ENCODE measurements at regions not wholly inside any gene's neighbourhood (a gene's known extent, or its start where the extent isn't known, plus 50 kb on each side); places are given as distances from the start of the nearest gene placed in this dataset.

DNA sequence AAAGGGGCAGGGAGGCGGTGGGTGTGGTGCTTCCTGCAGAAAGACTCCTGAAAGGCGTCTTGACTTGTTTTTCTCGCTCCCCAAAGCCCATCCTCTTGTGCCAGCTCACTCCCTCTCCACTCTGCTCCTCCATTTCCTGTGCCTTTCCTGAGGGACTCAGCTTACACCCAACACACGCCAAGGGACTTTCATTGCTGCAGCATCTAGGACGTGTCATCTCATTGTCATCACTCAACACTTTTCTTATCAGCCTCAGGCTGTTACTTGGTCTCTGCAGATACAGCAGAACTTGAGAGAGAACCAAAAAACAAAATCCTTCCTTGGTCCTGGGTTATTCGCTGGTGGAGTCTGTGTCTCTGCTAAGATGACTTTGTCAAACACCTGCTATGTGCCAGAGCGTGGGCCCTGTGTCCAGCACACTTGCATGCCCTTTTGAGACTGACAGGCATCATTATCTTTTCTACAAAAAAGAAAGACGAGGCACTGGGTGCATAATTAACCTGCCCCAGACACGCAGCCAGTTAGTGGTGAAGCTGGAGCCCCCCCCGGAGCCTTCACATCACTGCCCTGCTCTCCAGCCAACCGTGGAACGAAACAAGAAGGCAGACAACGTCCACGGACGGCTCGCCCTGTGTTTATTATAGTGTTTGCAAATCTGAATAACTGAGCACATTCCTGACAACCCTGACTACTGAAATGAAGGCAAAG, 261.7 kb upstream of the HDAC4 start:
- Histone ChIP-seq H3K27ac (ENCODE audit: low read depth, low read length) (no peak overlapping the region), H3K36me3 (ENCODE audit: control insufficient read depth, insufficient read depth, low read length) (no peaks in the 10 kb centered on the region), H3K9me3 (ENCODE audit: control insufficient read depth, insufficient read depth, low read length) (no peaks in the 10 kb centered on the region), H3K4me1 (ENCODE audit: control insufficient read depth, insufficient read depth, low read length) (peaks cover 17% of the 10 kb centered on the region), H3K27me3 (ENCODE audit: control insufficient read depth, insufficient read depth, low read length) (no peaks in the 10 kb centered on the region), H3K4me3 (ENCODE audit: low read depth, low read length) (no peak overlapping the region)
- DNase-seq (ENCODE audit: low read depth in 4 of 6, low spot score in 6 of 6): no peak
- 71% methylated on average over 7 of the region's 16 CpGs for WGBS (ENCODE audit: insufficient coverage)

DNA sequence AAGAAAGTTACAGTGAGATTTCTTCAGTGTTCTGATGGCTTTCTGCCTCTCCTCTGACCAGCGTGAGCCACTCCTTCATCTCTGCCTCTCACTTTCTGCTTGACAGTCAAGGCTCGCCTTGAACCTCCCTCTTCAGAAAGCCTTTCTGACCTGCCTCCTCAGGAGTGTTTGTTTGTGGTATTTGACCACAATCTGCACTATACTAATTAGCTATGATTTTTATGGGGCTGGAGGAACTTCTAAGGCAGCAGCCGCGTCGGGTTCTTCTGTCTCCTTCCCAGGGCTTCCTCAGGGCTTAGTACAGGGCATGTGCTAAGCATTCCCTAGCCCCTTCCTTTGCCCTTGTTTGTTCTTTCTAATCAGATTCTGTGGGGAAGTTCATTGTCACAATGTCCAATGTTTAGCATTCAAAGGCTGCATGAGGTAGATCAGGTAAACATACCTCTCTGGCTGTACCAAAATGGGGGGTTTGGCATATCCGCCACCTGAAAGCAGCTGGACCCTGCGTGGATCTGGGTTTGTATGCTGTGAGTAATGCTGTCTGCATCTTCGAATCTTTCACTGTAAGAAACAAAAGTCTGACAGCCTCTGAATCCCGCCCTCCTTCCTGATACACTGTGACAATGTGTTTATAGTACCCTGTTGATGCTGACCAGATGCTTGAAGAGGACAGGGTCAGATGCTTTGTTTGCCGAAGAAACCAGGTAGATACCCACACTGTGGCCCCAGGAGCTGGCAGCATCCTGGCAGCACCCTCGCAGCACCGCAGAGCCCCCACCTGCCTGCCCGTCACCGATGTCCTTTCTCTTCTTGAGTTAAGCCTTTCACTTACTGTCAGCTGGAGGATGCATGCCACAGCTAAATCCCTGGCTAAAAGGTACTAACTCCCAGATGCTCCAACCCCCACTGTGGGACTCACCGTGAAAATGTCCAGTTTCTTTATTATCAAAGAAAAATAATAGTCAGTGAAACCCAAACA, 260.8 kb upstream of the HDAC4 start:
- 84% methylated on average over 7 of the region's 15 CpGs for WGBS (ENCODE audit: insufficient coverage)
- H3K9me3 ChIP-seq (ENCODE audit: control insufficient read depth, insufficient read depth, low read length): no peaks in the 10 kb centered on the region
- peaks cover 11% of the 10 kb centered on the region for H3K4me1 ChIP-seq (ENCODE audit: control insufficient read depth, insufficient read depth, low read length)
- no peaks in the 10 kb centered on the region for H3K36me3 ChIP-seq (ENCODE audit: control insufficient read depth, insufficient read depth, low read length)
- no peak for DNase-seq (ENCODE audit: low read depth in 4 of 6, low spot score in 6 of 6)
- H3K27ac ChIP-seq (ENCODE audit: low read depth, low read length): no peak overlapping the region
- H3K27me3 ChIP-seq (ENCODE audit: control insufficient read depth, insufficient read depth, low read length): no peaks in the 10 kb centered on the region
- no peak overlapping the region for H3K4me3 ChIP-seq (ENCODE audit: low read depth, low read length)

DNA sequence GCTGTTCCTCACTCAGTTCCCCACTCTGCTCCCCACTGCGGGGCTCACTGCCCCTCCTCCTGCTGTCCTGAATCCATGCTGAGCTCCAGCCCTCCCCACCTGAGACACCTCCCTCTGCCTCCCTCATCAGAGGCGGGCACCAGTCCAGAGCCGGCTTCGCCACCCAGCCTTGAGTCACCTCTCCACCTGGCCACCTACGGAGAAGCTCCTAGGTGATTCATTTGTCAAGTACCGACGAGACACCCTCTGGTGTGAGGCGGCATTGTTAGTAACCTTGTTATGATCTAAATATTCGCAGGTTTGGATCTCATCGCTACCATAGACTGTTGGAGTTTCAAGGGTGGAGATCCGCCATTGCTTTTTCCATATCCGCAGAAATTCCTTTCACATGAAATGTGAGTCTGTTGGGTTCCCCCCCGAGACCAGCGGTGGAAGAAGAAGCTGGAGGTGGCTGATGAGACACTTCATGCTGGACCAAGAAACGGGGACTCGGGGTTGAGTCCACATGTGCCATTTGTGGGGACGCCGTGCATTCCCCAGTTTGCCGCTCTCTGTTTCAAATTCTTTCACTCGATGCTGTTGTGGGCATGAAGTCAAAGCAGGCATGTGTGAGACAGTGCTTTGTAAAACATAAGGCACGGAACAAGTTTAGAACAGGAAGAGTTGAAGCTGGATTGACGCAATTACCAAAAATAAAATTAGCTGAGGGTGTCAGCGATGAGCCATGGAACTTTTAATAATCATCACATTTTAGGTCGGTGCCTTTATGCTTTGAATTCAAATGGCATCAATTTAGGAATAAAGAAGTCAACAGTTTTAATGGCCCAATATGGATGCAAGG, 259.8 kb upstream of the HDAC4 start:
- H3K27me3 ChIP-seq (ENCODE audit: control insufficient read depth, insufficient read depth, low read length): no peaks in the 10 kb centered on the region
- 94% methylated on average over 17 of the region's 24 CpGs for WGBS (ENCODE audit: insufficient coverage)
- H3K4me3 ChIP-seq (ENCODE audit: low read depth, low read length): no peak overlapping the region
- H3K27ac ChIP-seq (ENCODE audit: low read depth, low read length): no peak overlapping the region
- H3K36me3 ChIP-seq (ENCODE audit: control insufficient read depth, insufficient read depth, low read length): no peaks in the 10 kb centered on the region
- DNase-seq (ENCODE audit: low read depth in 4 of 6, low spot score in 6 of 6): peak in 1 of 6 donors; percentile 63
- H3K9me3 ChIP-seq (ENCODE audit: control insufficient read depth, insufficient read depth, low read length): no peaks in the 10 kb centered on the region
- peaks cover 5% of the 10 kb centered on the region for H3K4me1 ChIP-seq (ENCODE audit: control insufficient read depth, insufficient read depth, low read length)

DNA sequence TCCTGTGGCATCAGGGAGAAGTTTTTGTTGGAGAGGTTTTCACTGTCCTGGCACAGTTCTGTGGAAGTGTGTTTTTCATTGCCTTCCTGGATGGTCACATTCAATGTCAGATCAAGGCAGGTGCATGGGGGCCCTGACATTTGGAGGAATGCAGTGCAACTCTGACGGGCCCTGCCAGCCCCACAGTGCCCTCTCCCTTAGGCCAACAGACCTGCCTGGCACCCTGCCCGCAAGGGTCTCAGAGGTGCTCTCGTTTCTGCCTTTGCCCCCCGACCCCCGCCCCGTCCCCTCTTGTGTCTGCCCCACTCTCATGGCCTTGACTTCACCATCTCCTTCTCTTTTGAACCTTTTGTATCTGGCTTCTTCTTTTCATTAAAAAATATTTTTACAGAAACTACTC, 257.2 kb upstream of the HDAC4 start:
- DNase-seq (ENCODE audit: low read depth in 4 of 6, low spot score in 6 of 6): no peak

DNA sequence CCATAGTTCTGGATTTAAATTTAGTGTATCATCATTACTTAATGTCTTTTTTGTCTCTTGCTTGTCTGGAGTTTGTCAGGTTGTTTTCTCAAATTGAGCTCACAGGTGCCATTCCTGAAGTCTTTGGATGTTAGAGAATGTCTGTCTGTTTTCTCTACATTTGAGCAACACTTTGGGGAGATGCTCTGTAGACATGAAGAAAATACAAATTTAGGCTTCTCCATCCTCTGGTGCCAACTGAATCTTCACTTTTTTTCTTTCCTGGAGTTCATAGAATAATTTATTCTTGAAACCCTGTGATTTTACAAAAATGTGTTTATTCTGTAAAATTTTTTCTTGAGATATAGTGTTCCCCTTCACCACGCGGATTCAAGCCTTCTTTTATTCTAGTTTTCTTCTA, 256.4 kb upstream of the HDAC4 start:
- no CpG with 5 or more reads among the region's 2 CpGs for WGBS (ENCODE audit: insufficient coverage)

More for the DNA sequence above, 257.2 kb upstream of the HDAC4 start:
- H3K4me1 ChIP-seq (ENCODE audit: control insufficient read depth, insufficient read depth, low read length): peaks cover 5% of the 10 kb centered on the region
- H3K4me3 ChIP-seq (ENCODE audit: low read depth, low read length): no peak overlapping the region
- WGBS (ENCODE audit: insufficient coverage): 92% methylated on average over 6 of the region's 6 CpGs
- no peaks in the 10 kb centered on the region for H3K36me3 ChIP-seq (ENCODE audit: control insufficient read depth, insufficient read depth, low read length)
- H3K27ac ChIP-seq (ENCODE audit: low read depth, low read length): no peak overlapping the region
- no peaks in the 10 kb centered on the region for H3K9me3 ChIP-seq (ENCODE audit: control insufficient read depth, insufficient read depth, low read length)
- no peaks in the 10 kb centered on the region for H3K27me3 ChIP-seq (ENCODE audit: control insufficient read depth, insufficient read depth, low read length)

DNA sequence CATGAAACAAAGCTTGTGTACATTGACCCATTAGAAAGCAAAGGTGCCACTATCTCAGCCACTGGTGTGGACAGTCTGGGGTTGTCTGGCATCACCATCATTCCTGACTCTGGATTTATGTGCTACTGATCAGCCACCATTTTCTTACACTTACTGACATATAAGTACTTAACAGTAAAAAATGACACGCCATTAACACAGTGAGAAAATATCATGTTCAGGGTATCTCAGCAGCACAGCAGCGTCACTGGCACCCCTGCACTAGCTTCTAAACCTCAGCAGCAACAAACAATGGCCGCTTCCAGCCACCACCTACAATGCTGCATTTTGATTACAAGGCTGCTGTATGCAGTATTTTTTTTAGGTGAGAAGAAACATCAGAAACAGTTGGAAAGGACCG, 253.4 kb upstream of the HDAC4 start:
- Histone ChIP-seq H3K4me1 (ENCODE audit: control insufficient read depth, insufficient read depth, low read length) (no peaks in the 10 kb centered on the region), H3K27me3 (ENCODE audit: control insufficient read depth, insufficient read depth, low read length) (no peaks in the 10 kb centered on the region), H3K4me3 (ENCODE audit: low read depth, low read length) (no peak overlapping the region), H3K9me3 (ENCODE audit: control insufficient read depth, insufficient read depth, low read length) (no peaks in the 10 kb centered on the region), H3K36me3 (ENCODE audit: control insufficient read depth, insufficient read depth, low read length) (no peaks in the 10 kb centered on the region), H3K27ac (ENCODE audit: low read depth, low read length) (no peak overlapping the region)
- peak in 1 of 6 donors; percentile 39 for DNase-seq (ENCODE audit: low read depth in 4 of 6, low spot score in 6 of 6)
- WGBS (ENCODE audit: insufficient coverage): 60% methylated on average over 1 of the region's 4 CpGs

More for the DNA sequence above, 256.4 kb upstream of the HDAC4 start:
- Histone ChIP-seq H3K4me1 (ENCODE audit: control insufficient read depth, insufficient read depth, low read length) (peaks cover 5% of the 10 kb centered on the region), H3K27ac (ENCODE audit: low read depth, low read length) (no peak overlapping the region), H3K36me3 (ENCODE audit: control insufficient read depth, insufficient read depth, low read length) (no peaks in the 10 kb centered on the region), H3K4me3 (ENCODE audit: low read depth, low read length) (no peak overlapping the region), H3K9me3 (ENCODE audit: control insufficient read depth, insufficient read depth, low read length) (no peaks in the 10 kb centered on the region), H3K27me3 (ENCODE audit: control insufficient read depth, insufficient read depth, low read length) (no peaks in the 10 kb centered on the region)
- DNase-seq (ENCODE audit: low read depth in 4 of 6, low spot score in 6 of 6): no peak

DNA sequence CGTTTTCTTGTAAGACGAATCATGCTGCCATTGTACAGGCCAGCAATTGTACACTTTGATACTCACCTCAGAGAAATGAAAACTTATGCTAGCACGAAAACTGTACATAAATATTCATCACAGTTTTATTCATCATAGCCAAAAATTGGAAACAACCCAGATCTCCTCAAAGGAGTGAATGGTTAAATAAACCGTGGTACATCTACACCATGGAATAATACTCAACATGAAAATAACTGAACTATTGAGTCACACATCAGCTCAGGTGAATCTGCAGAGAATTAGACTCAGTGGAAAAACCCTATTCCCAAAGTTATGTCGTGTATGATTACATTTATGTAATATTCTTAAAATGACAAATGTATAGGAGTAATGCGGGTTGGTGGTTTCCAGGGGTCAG, 251.0 kb upstream of the HDAC4 start:
- WGBS (ENCODE audit: insufficient coverage): 100% methylated on average over 2 of the region's 6 CpGs
- Histone ChIP-seq H3K4me1 (ENCODE audit: control insufficient read depth, insufficient read depth, low read length) (no peaks in the 10 kb centered on the region), H3K27ac (ENCODE audit: low read depth, low read length) (no peak overlapping the region)

DNA sequence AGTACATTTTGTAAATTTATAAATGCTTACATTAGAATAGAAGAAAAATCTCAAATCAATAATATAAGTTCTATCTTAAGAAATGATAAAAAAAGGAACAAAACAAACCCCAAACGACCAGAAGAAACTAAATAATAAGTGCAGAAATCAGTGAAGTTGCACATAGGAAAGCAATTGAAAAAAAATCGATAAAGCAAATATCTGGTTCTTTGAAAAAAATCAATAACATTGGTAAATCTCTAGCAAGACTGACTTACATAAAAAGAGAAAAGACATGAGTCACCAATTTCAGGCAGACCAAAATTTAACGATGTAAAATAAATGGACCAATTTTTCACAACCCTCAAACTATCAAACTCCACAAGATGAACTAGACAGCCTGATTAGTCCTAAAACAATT, 249.9 kb upstream of the HDAC4 start:
- no peaks in the 10 kb centered on the region for H3K36me3 ChIP-seq (ENCODE audit: control insufficient read depth, insufficient read depth, low read length)
- WGBS (ENCODE audit: insufficient coverage): no CpG with 5 or more reads among the region's 3 CpGs
- no peak overlapping the region for H3K27ac ChIP-seq (ENCODE audit: low read depth, low read length)
- H3K4me3 ChIP-seq (ENCODE audit: low read depth, low read length): no peak overlapping the region
- no peaks in the 10 kb centered on the region for H3K4me1 ChIP-seq (ENCODE audit: control insufficient read depth, insufficient read depth, low read length)
- no peaks in the 10 kb centered on the region for H3K9me3 ChIP-seq (ENCODE audit: control insufficient read depth, insufficient read depth, low read length)
- H3K27me3 ChIP-seq (ENCODE audit: control insufficient read depth, insufficient read depth, low read length): no peaks in the 10 kb centered on the region
- no peak for DNase-seq (ENCODE audit: low read depth in 4 of 6, low spot score in 6 of 6)

More for the DNA sequence above, 251.0 kb upstream of the HDAC4 start:
- H3K9me3 ChIP-seq (ENCODE audit: control insufficient read depth, insufficient read depth, low read length): no peaks in the 10 kb centered on the region
- DNase-seq (ENCODE audit: low read depth in 4 of 6, low spot score in 6 of 6): no peak
- no peak overlapping the region for H3K4me3 ChIP-seq (ENCODE audit: low read depth, low read length)
- H3K36me3 ChIP-seq (ENCODE audit: control insufficient read depth, insufficient read depth, low read length): no peaks in the 10 kb centered on the region
- no peaks in the 10 kb centered on the region for H3K27me3 ChIP-seq (ENCODE audit: control insufficient read depth, insufficient read depth, low read length)

DNA sequence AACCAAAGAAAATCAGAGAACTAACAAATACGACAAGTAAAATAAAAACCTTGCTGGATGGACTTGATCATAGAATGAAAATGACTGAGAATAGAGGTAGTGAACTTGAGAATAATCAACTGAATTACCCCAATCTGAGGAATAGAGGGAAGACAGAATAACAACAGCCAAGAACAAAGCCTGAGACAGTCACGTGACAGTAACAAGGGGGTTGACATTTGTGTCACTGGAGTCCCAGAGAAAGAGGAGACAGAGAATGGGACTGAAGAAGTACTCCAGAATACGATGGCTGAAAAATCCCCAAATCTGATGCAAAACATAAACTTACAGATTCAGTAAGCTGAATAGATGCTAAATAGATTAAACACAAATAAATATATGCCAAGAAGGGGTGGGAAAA, 248.5 kb upstream of the HDAC4 start:
- Histone ChIP-seq H3K36me3 (ENCODE audit: control insufficient read depth, insufficient read depth, low read length) (no peaks in the 10 kb centered on the region), H3K27me3 (ENCODE audit: control insufficient read depth, insufficient read depth, low read length) (no peaks in the 10 kb centered on the region), H3K9me3 (ENCODE audit: control insufficient read depth, insufficient read depth, low read length) (no peaks in the 10 kb centered on the region), H3K4me3 (ENCODE audit: low read depth, low read length) (no peak overlapping the region), H3K27ac (ENCODE audit: low read depth, low read length) (no peak overlapping the region), H3K4me1 (ENCODE audit: control insufficient read depth, insufficient read depth, low read length) (no peaks in the 10 kb centered on the region)
- WGBS (ENCODE audit: insufficient coverage): 100% methylated on average over 1 of the region's 3 CpGs
- DNase-seq (ENCODE audit: low read depth in 4 of 6, low spot score in 6 of 6): no peak

All from spinal cord (tissue), 9 donors.